Adrenal gland (tissue), 5 donors: ENCODE measurements at regions not wholly inside any gene's neighbourhood (a gene's known extent, or its start where the extent isn't known, plus 50 kb on each side); places are given as distances from the start of the nearest gene placed in this dataset.
"Not testable (repeated sequence)": the region's sequence is repeated elsewhere in the genome, so short reads cannot be mapped to it uniquely, and the experiment has no call there.

Experiments used
- CTCF ChIP-seq, 6 experiments: fragments of 450-650 bp in 4 of 6; fragments of 200-600 bp in 2 of 6; sonication (generic) in 1 of 6; IDR thresholded peaks; 1 replicate in 5 of 6; 2 replicates in 1 of 6; pipeline versions ENCODE4 v1.5.1 to v1.8.0; 2016 to 2021; ENCODE audit warnings: antibody characterized with exemption in 6 of 6, mild to moderate bottlenecking in 2 of 6, moderate library complexity in 1 of 6
- POLR2A ChIP-seq, 2 donors: fragments of 450-650 bp; IDR thresholded peaks; one replicate each; pipeline ENCODE4 v1.6.1; 2017; ENCODE audit warnings: antibody characterized with exemption in 2 of 2, mild to moderate bottlenecking in 2 of 2, moderate library complexity in 1 of 2
- donor health status: DM: no; HTN: no; CAD: no.

GRCh38 chr16:29284723-29285122 lies 121.8 kb downstream of the NPIPB11 start:
- TF ChIP-seq CTCF, POLR2A (IDR thresholded peaks at IDR 0.05): not testable (repeated sequence)
